ENCODE measurements at regions not wholly inside any gene's neighbourhood (a gene's known extent, or its start where the extent isn't known, plus 50 kb on each side); places are given as distances from the start of the nearest gene placed in this dataset.

GRCh38 chr3:38925351-38925750 lies 109.3 kb upstream of the SCN10A start:
- DNase-seq (ENCODE audit: low read depth) (peak; percentile 50), FAIRE-seq (no peak)
- no peak for TF ChIP-seq CTCF (IDR thresholded peaks at IDR 0.05; ENCODE audit: insufficient read depth, low read length, severe bottlenecking)
- no peaks in the 10 kb centered on the region for H3K27me3 ChIP-seq (ENCODE audit: control insufficient read depth, insufficient read depth, low read length)
- H3K36me3 ChIP-seq (ENCODE audit: control insufficient read depth, insufficient read depth, low read length) = no peaks in the 10 kb centered on the region
- no peak overlapping the region for H3K4me3 ChIP-seq (ENCODE audit: low read depth, low read length)

GRCh38 chr3:38916706-38917105 lies 100.7 kb upstream of the SCN10A start:
- no peak overlapping the region for H3K4me3 ChIP-seq (ENCODE audit: low read depth, low read length)
- no peaks in the 10 kb centered on the region for H3K27me3 ChIP-seq (ENCODE audit: control insufficient read depth, insufficient read depth, low read length)
- H3K36me3 ChIP-seq (ENCODE audit: control insufficient read depth, insufficient read depth, low read length) = no peaks in the 10 kb centered on the region
- FAIRE-seq (no peak), DNase-seq (ENCODE audit: low read depth) (peak; percentile 24)
- no peak for TF ChIP-seq CTCF (IDR thresholded peaks at IDR 0.05; ENCODE audit: insufficient read depth, low read length, severe bottlenecking)

- no peaks in the 10 kb centered on the region for H3K27me3 ChIP-seq (ENCODE audit: control insufficient read depth, insufficient read depth, low read length)
- no peak overlapping the region for H3K4me3 ChIP-seq (ENCODE audit: low read depth, low read length)
- TF ChIP-seq CTCF (IDR thresholded peaks at IDR 0.05; ENCODE audit: insufficient read depth, low read length, severe bottlenecking) = no peak
- no peak for FAIRE-seq
- H3K36me3 ChIP-seq (ENCODE audit: control insufficient read depth, insufficient read depth, low read length) = no peaks in the 10 kb centered on the region
- peak; percentile 67 for DNase-seq (ENCODE audit: low read depth)
Observed at GRCh38 chr3:38907426-38907825, 91.4 kb upstream of the SCN10A start.

GRCh38 chr3:38890426-38890825 lies 74.4 kb upstream of the SCN10A start:
- FAIRE-seq = no peak
- no peaks in the 10 kb centered on the region for H3K36me3 ChIP-seq (ENCODE audit: control insufficient read depth, insufficient read depth, low read length)
- DNase-seq (ENCODE audit: low read depth) = no peak
- no peak overlapping the region for H3K4me3 ChIP-seq (ENCODE audit: low read depth, low read length)
- no peaks in the 10 kb centered on the region for H3K27me3 ChIP-seq (ENCODE audit: control insufficient read depth, insufficient read depth, low read length)
- no peak for TF ChIP-seq CTCF (IDR thresholded peaks at IDR 0.05; ENCODE audit: insufficient read depth, low read length, severe bottlenecking)

- H3K4me3 ChIP-seq (ENCODE audit: low read depth, low read length) = no peak overlapping the region
- H3K27me3 ChIP-seq (ENCODE audit: control insufficient read depth, insufficient read depth, low read length) = no peaks in the 10 kb centered on the region
- TF ChIP-seq CTCF (IDR thresholded peaks at IDR 0.05; ENCODE audit: insufficient read depth, low read length, severe bottlenecking) = no peak
- DNase-seq (ENCODE audit: low read depth) = no peak
- FAIRE-seq = no peak
- no peaks in the 10 kb centered on the region for H3K36me3 ChIP-seq (ENCODE audit: control insufficient read depth, insufficient read depth, low read length)
Observed at GRCh38 chr3:38878646-38879045, 62.6 kb upstream of the SCN10A start.
